AG10803 (cell line): ENCODE measurements at regions not wholly inside any gene's neighbourhood (a gene's known extent, or its start where the extent isn't known, plus 50 kb on each side); places are given as distances from the start of the nearest gene placed in this dataset.
"Not testable (repeated sequence)": the region's sequence is repeated elsewhere in the genome, so short reads cannot be mapped to it uniquely, and the experiment has no call there.

Source experiments
- DNase-seq: peaks from one replicate; pipeline ENCODE4 v3.0.0; 2010; ENCODE audit warnings: low read depth
- H3K4me3 ChIP-seq: 2 replicates; pipeline ENCODE4 v1.5.1; 2011; ENCODE audit warnings: mild to moderate bottlenecking, low read length, control low read depth
- CTCF ChIP-seq: conservative IDR thresholded peaks from 2 replicates; pipeline ENCODE4 v1.5.1; 2011; ENCODE audit warnings: mild to moderate bottlenecking, low read length, control low read depth, inconsistent platforms

- no peak overlapping the region for H3K4me3 ChIP-seq
- no peak for DNase-seq
- TF ChIP-seq CTCF, result no peak
These were observed 76.3 kb downstream of the DRAM2 start for GRCh38 chr1:111063595-111063994.

GRCh38 chr1:111062624-111063023 lies 77.3 kb downstream of the DRAM2 start:
- no peak for TF ChIP-seq CTCF
- H3K4me3 ChIP-seq, result no peak overlapping the region
- DNase-seq, result no peak

- no peak for TF ChIP-seq CTCF
- no peak for DNase-seq
- no peak overlapping the region for H3K4me3 ChIP-seq
These were observed 77.8 kb downstream of the DRAM2 start for GRCh38 chr1:111062081-111062480.

- no peak for TF ChIP-seq CTCF
- no peak for DNase-seq
- no peak overlapping the region for H3K4me3 ChIP-seq
These were observed 85.2 kb downstream of the DRAM2 start for GRCh38 chr1:111054656-111055055.

- H3K4me3 ChIP-seq, result no peak overlapping the region
- no peak for TF ChIP-seq CTCF
- peak; percentile 31 for DNase-seq
These were observed 87.6 kb downstream of the DRAM2 start for GRCh38 chr1:111052246-111052645.

GRCh38 chr1:111048253-111048652 lies 84.5 kb upstream of the LRIF1 start:
- not testable (repeated sequence) for H3K4me3 ChIP-seq, DNase-seq

- no peak overlapping the region for H3K4me3 ChIP-seq
- DNase-seq, result peak; percentile 63
- TF ChIP-seq CTCF, result no peak
These were observed 81.5 kb upstream of the LRIF1 start for GRCh38 chr1:111045033-111045722.
